Liver (tissue), 8 donors: ENCODE measurements at regions not wholly inside any gene's neighbourhood (a gene's known extent, or its start where the extent isn't known, plus 50 kb on each side); places are given as distances from the start of the nearest gene placed in this dataset.

ENCODE experiments used
- DNase-seq: peaks from one replicate; pipeline ENCODE4 v3.0.0-alpha.2; 2017; ENCODE audit warnings: low spot score
- H3K27ac ChIP-seq, 2 donors: one replicate each; pipeline ENCODE4 v1.7.0; 2013; ENCODE audit warnings: inconsistent platforms in 2 of 2, low read length in 2 of 2, control low read depth in 1 of 2, low read depth in 1 of 2, mild to moderate bottlenecking in 1 of 2
- H3K27me3 ChIP-seq, 4 donors: one replicate each; pipeline versions ENCODE4 v1.6.1 to v1.7.0; 2013; ENCODE audit warnings: low read length in 3 of 4, inconsistent platforms in 1 of 4, mild to moderate bottlenecking in 1 of 4, moderate library complexity in 1 of 4; ENCODE audit not compliant: control insufficient read depth in 4 of 4, insufficient read depth in 4 of 4
- H3K36me3 ChIP-seq, 4 donors: one replicate each; pipeline versions ENCODE4 v1.6.1 to v1.7.0; 2013; ENCODE audit warnings: low read length in 3 of 4, mild to moderate bottlenecking in 3 of 4, low read depth in 1 of 4, moderate library complexity in 1 of 4; ENCODE audit not compliant: control insufficient read depth in 4 of 4, insufficient read depth in 3 of 4
- H3K4me1 ChIP-seq, 4 donors: one replicate each; pipeline versions ENCODE4 v1.6.1 to v1.7.0; 2013; ENCODE audit warnings: low read length in 3 of 4, mild to moderate bottlenecking in 3 of 4, moderate library complexity in 1 of 4; ENCODE audit not compliant: control insufficient read depth in 4 of 4, insufficient read depth in 4 of 4
- H3K4me3 ChIP-seq, 3 donors: one replicate each; pipeline versions ENCODE4 v1.6.1 to v1.7.0; 2013; ENCODE audit warnings: low read length in 3 of 3, control low read depth in 1 of 3, low read depth in 1 of 3, mild to moderate bottlenecking in 1 of 3
- H3K9ac ChIP-seq, 2 donors: one replicate each; pipeline ENCODE4 v1.7.0; 2013; ENCODE audit warnings: low read length in 2 of 2, mild to moderate bottlenecking in 2 of 2, moderate library complexity in 2 of 2, control low read depth in 1 of 2, low read depth in 1 of 2
- H3K9me3 ChIP-seq, 4 donors: one replicate each; pipeline versions ENCODE4 v1.6.1 to v1.7.0; 2013; ENCODE audit warnings: low read length in 3 of 4; ENCODE audit not compliant: control insufficient read depth in 4 of 4
- CTCF ChIP-seq: fragments of 150-350 bp; IDR thresholded peaks from 2 replicates; pipeline ENCODE4 v1.5.1; 2017; ENCODE audit warnings: improper control_type of control experiment, low read depth, low read length; ENCODE audit not compliant: missing input control
- EGR1 ChIP-seq, 2 donors: IDR thresholded peaks; 2 replicates each; pipeline ENCODE4 v1.6.1; 2016 to 2018; ENCODE audit warnings: antibody characterized with exemption in 2 of 2, low read depth in 2 of 2
- FOXA1 ChIP-seq: IDR thresholded peaks from 2 replicates; pipeline ENCODE4 v1.6.1; 2016; ENCODE audit warnings: antibody characterized with exemption
- FOXA2 ChIP-seq: IDR thresholded peaks from 2 replicates; pipeline ENCODE4 v1.6.1; 2016; ENCODE audit warnings: antibody characterized with exemption
- GABPA ChIP-seq, 2 donors: IDR thresholded peaks in 1 of 2; conservative IDR thresholded peaks in 1 of 2; 2 replicates each; pipeline ENCODE4 v1.6.1; 2016; ENCODE audit warnings: antibody characterized with exemption in 2 of 2, mild to moderate bottlenecking in 1 of 2, moderate library complexity in 1 of 2
- HNF4A ChIP-seq, 2 donors: conservative IDR thresholded peaks; 2 replicates each; pipeline ENCODE4 v1.6.1; 2016; ENCODE audit warnings: antibody characterized with exemption in 2 of 2, mild to moderate bottlenecking in 2 of 2
- HNF4G ChIP-seq: IDR thresholded peaks from 2 replicates; pipeline ENCODE4 v1.6.1; 2016; ENCODE audit warnings: antibody characterized with exemption
- JUND ChIP-seq, 2 donors: IDR thresholded peaks; 2 replicates each; pipeline ENCODE4 v1.6.1; 2016; ENCODE audit warnings: antibody characterized with exemption in 2 of 2
- MAX ChIP-seq: IDR thresholded peaks from 2 replicates; pipeline ENCODE4 v1.6.1; 2016; ENCODE audit warnings: antibody characterized with exemption
- NR2F2 ChIP-seq: IDR thresholded peaks from 2 replicates; pipeline ENCODE4 v1.6.1; 2016; ENCODE audit warnings: antibody characterized with exemption
- RAD21 ChIP-seq, 2 donors: IDR thresholded peaks; 2 replicates each; pipeline ENCODE4 v1.6.1; 2016; ENCODE audit warnings: antibody characterized with exemption in 2 of 2, mild to moderate bottlenecking in 2 of 2
- RXRA ChIP-seq, 2 donors: IDR thresholded peaks; 2 replicates each; pipeline ENCODE4 v1.6.1; 2017 to 2018; ENCODE audit warnings: antibody characterized with exemption in 2 of 2, mild to moderate bottlenecking in 1 of 2
- SP1 ChIP-seq: IDR thresholded peaks from 2 replicates; pipeline ENCODE4 v1.6.1; 2018; ENCODE audit warnings: antibody characterized with exemption, mild to moderate bottlenecking
- TAF1 ChIP-seq: conservative IDR thresholded peaks from 2 replicates; pipeline ENCODE4 v1.6.1; 2016; ENCODE audit warnings: antibody characterized with exemption, mild to moderate bottlenecking
- YY1 ChIP-seq: IDR thresholded peaks from 2 replicates; pipeline ENCODE4 v1.6.1; 2016; ENCODE audit warnings: antibody characterized with exemption, mild to moderate bottlenecking
- ZBTB33 ChIP-seq: IDR thresholded peaks from 2 replicates; pipeline ENCODE4 v1.6.1; 2016; ENCODE audit warnings: antibody characterized with exemption
- WGBS: extraction: QIAGEN DNeasy Blood & Tissue Kit; methylation state at CpG from one replicate; pipeline ENCODE4 v1.1.7; 2013; 5-methylcytosine and 5-hydroxymethylcytosine counted together
- TF ChIP-seq, protein P1 (sequence below): IDR thresholded peaks from 2 replicates; pipeline ENCODE4 v1.6.1; 2016; ENCODE audit warnings: antibody characterized with exemption, mild to moderate bottlenecking
- TF ChIP-seq, protein P2 (sequence below): IDR thresholded peaks from 2 replicates; pipeline ENCODE4 v1.6.1; 2016; ENCODE audit warnings: antibody characterized with exemption
- donor health status: healthy.
- donor health status: healthy.
- donor health status: healthy.
- donor health status: healthy.
- donor health status: healthy.

- no peak for DNase-seq
- Histone ChIP-seq H3K27ac (no peak overlapping the region), H3K9ac (no peak overlapping the region), H3K4me1 (no peaks in the 10 kb centered on the region), H3K36me3 (no peaks in the 10 kb centered on the region), H3K4me3 (no peak overlapping the region), H3K27me3 (peaks cover 0 to 4% (median 1%) of the 10 kb centered on the region in 4 donors), H3K9me3 (no peaks in the 10 kb centered on the region)
- TF ChIP-seq RAD21 (IDR thresholded peaks at IDR 0.05) (peak; percentile 54 to 66), RXRA (IDR thresholded peaks at IDR 0.05) (no peak), MAX (no peak), FOXA2 (no peak), JUND (IDR thresholded peaks at IDR 0.05) (no peak), HNF4G (no peak), SP1 (no peak), CTCF (peak; percentile 39), TAF1 (no peak), GABPA (IDR thresholded peaks at IDR 0.05 in 1 of 2, conservative IDR thresholded peaks at IDR 0.05 in 1 of 2) (no peak), NR2F2 (no peak), FOXA1 (no peak)
- TF ChIP-seq, protein P1, sequence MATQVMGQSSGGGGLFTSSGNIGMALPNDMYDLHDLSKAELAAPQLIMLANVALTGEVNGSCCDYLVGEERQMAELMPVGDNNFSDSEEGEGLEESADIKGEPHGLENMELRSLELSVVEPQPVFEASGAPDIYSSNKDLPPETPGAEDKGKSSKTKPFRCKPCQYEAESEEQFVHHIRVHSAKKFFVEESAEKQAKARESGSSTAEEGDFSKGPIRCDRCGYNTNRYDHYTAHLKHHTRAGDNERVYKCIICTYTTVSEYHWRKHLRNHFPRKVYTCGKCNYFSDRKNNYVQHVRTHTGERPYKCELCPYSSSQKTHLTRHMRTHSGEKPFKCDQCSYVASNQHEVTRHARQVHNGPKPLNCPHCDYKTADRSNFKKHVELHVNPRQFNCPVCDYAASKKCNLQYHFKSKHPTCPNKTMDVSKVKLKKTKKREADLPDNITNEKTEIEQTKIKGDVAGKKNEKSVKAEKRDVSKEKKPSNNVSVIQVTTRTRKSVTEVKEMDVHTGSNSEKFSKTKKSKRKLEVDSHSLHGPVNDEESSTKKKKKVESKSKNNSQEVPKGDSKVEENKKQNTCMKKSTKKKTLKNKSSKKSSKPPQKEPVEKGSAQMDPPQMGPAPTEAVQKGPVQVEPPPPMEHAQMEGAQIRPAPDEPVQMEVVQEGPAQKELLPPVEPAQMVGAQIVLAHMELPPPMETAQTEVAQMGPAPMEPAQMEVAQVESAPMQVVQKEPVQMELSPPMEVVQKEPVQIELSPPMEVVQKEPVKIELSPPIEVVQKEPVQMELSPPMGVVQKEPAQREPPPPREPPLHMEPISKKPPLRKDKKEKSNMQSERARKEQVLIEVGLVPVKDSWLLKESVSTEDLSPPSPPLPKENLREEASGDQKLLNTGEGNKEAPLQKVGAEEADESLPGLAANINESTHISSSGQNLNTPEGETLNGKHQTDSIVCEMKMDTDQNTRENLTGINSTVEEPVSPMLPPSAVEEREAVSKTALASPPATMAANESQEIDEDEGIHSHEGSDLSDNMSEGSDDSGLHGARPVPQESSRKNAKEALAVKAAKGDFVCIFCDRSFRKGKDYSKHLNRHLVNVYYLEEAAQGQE = no peak
- 33% methylated on average over 3 of the region's 3 CpGs for WGBS
Measured at GRCh38 chr2:108169982-108170625, 69.7 kb upstream of the SULT1C3 start.

GRCh38 chr2:108171657-108172056 lies 68.1 kb upstream of the SULT1C3 start:
- peaks cover 0 to 4% (median 1%) of the 10 kb centered on the region in 4 donors for H3K27me3 ChIP-seq
- no peaks in the 10 kb centered on the region for H3K36me3 ChIP-seq
- H3K9ac ChIP-seq = no peak overlapping the region
- H3K27ac ChIP-seq = no peak overlapping the region
- H3K9me3 ChIP-seq = no peaks in the 10 kb centered on the region
- TF ChIP-seq FOXA2 = no peak
- TF ChIP-seq SP1 = no peak
- TF ChIP-seq CTCF = no peak
- TF ChIP-seq GABPA (IDR thresholded peaks at IDR 0.05 in 1 of 2, conservative IDR thresholded peaks at IDR 0.05 in 1 of 2) = no peak
- no peak for TF ChIP-seq YY1
- TF ChIP-seq ZBTB33 = no peak
- no peak for TF ChIP-seq RAD21 (IDR thresholded peaks at IDR 0.05)
- no peak for TF ChIP-seq MAX
- no peak for TF ChIP-seq TAF1
- no peak for TF ChIP-seq HNF4G
- no peak for TF ChIP-seq RXRA (IDR thresholded peaks at IDR 0.05)
- TF ChIP-seq, protein P2, sequence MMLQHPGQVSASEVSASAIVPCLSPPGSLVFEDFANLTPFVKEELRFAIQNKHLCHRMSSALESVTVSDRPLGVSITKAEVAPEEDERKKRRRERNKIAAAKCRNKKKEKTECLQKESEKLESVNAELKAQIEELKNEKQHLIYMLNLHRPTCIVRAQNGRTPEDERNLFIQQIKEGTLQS = no peak
- TF ChIP-seq FOXA1 = no peak
- no peak for TF ChIP-seq EGR1 (IDR thresholded peaks at IDR 0.05; ENCODE audit: low read depth in 2 of 2)
- no peak for TF ChIP-seq HNF4A (conservative IDR thresholded peaks at IDR 0.05)
- H3K4me3 ChIP-seq = no peak overlapping the region
- H3K4me1 ChIP-seq = no peaks in the 10 kb centered on the region
- WGBS = 74% methylated on average over 3 of the region's 3 CpGs
- DNase-seq = no peak
